ENCODE measurements at regions not wholly inside any gene's neighbourhood (a gene's known extent, or its start where the extent isn't known, plus 50 kb on each side); places are given as distances from the start of the nearest gene placed in this dataset.
"Not testable (repeated sequence)": the region's sequence is repeated elsewhere in the genome, so short reads cannot be mapped to it uniquely, and the experiment has no call there.

- DNase-seq, result no peak
Observed at GRCh38 chr5:112576298-112576925, 157.3 kb upstream of the EPB41L4A start.

DNA sequence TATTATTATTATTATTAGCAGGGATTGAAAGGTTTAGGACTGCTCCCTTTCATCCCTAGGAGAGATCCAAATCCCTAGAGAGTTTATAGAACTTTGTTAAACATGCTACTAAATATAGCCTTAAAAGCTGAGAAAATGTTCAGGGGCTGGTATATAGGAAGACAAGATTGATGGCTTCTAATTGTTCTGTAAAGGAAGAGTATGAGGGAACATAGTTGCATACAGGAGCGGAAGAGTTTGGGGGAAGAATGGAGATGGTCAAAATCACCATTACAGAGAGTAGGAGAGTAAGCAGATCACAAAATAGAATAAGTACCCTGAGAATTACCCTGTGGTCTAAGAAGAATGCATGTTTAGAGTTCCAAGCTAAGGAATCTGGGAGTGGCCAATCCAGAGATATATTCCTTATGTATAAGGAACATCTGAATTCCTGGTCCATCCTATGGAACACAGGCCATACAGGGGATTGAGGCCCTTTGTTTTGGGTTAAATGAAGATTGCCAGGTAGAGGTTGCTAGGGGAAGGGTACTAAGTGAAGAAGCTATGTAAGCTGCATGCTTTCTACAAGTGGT, 158.0 kb upstream of the APC start:
- no peak for DNase-seq

DNA sequence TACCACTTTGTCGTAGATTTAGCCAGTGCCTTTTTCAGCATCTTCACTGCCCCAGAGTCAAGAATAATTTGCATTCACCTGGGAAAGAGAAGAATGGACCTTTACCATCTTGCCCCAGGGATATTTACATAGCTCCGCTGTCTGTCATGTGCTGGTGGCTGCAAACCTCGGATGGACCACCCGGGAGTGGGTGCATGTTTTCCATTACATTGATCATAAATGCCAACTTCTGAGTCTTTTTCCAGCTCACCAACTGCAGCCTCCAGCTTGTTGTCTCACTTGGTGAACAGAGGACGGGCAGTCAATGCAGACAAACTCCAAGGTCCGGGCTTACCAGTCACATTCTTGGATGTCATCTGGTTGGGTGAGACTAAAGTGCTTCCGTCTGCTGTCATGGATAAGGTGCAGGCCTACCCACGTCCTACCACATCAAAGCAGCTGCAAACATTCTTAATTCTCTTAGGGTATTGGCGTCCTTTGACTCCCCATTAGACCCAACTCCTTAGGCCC, 155.8 kb upstream of the APC start:
- no peak for DNase-seq

- DNase-seq, result no peak
Observed at GRCh38 chr5:112583166-112583565, 154.5 kb upstream of the APC start.

DNA sequence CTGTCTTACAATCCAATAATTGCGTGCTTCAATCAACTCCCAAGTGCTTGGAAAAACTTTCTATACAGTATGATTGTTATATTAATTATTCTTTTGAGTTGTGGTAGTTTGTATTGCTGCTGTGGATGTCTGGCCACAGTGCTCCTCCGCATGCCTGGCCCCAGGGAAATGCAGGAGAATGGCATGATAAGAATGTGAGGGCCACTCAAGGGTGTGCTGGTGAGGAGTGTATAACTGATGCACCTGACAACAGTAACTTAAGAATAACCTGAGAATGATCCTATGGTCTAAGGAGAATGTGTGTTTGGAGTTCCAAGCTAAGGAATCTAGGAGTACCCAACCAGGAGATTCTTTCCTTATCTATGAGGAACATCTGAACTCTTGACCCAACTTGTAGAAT, 152.9 kb upstream of the APC start:
- DNase-seq, result no peak

GRCh38 chr5:112586596-112587062, 151.1 kb upstream of the APC start:
- no peak for DNase-seq

DNA sequence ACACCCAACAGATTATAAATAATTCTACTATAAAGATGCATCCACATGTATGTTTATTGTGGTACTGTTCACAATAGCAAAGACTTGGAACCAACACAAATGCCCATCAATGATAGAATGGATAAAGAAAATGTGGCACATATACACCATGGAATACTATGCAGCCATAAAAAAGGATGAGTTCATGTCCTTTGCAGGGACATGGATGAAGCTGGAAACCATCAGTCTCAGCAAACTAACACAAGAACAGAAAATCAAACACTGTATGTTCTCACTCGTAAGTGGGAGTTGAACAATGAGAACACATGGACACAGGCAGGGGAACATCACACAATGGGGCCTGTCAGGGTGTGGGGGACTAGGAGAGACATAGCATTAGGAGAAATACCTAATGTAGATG, 146.8 kb upstream of the APC start:
- not testable (repeated sequence) for DNase-seq

DNA sequence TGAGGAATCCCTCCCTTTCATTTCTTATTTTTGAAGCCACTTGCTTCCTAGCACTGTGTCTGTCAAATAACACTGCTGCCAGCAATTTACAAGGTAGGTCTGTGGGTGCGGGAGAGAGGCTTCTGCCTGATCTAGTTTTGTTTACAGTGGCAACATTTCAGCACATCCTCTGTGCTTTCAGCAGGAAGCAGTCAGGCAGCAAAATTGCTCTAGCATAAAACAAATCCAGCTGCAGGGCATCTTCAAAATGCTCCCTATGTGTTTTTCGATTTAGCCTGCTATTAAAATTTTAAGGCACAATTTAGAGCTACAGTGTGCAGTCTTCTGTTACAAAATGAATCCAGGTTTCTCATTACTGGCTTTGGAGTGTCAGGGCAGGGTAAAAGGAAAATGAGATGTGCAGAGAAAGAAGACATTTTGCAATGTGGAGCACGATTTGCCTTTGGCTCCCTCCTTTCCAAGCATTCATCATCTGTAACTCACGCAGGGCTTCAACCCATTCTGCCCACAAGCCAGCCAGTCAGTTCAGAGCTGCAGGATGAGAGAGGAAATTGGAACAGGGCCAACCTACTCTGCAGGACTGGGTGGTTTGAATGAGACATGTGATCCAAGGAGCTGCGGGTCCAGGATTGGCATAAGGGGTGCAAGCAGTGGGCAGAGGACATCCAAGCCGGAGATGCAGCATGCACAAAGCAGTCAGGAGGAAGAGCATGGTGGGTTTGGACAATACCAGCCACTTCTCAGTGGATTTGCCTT, 143.4 kb upstream of the APC start:
- no peak for DNase-seq

DNA sequence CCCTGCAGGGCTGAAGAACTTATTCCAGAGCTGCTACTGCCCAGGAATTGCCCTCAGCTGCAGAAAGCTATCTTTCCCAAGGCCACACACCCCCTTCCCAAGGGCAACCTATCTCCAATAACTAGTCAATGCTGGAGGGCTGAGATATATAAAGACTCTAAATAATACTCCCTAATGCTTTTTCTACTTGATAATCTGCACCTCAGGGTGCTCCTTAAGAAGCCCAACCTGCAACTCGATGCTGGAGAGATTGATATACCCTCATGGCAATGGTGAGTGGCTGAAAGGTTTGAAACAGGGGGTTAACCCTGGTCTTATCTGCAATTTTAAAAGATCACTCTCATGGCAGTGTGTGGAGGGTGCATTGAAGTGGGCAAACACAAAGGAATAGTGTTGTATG, 142.7 kb upstream of the APC start:
- no peak for DNase-seq

DNA sequence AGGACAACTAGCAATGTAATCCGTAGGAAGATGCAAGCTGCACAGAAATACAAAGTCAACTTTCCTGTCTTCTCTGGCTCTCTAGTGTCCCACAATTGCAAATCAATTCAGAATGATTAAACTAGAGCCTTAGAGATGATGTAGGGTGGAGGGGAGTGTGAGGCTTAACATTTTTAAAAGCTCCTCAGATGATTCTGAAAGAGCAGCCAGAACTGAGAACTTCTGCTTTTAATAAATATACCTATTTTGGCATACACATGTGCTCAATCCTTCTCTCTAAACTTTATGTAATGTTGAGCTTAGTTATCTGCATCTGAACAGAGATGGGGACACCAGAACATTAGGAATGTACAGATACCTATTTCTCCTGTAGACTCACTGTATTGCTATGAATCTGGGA, 139.9 kb upstream of the APC start:
- no peak for DNase-seq

GRCh38 chr5:112600510-112600909, 137.2 kb upstream of the APC start:
- not testable (repeated sequence) for DNase-seq

- DNase-seq, result peak in 1 of 5 donors; percentile 4
Observed at GRCh38 chr5:112604732-112605630, 132.7 kb upstream of the APC start.

- DNase-seq, result no peak
Observed at GRCh38 chr5:112608975-112609374, 128.7 kb upstream of the APC start.

- no peak for DNase-seq
Observed at GRCh38 chr5:112612663-112613062, 125.0 kb upstream of the APC start.

GRCh38 chr5:112614285-112614684, 123.4 kb upstream of the APC start:
- no peak for DNase-seq

DNA sequence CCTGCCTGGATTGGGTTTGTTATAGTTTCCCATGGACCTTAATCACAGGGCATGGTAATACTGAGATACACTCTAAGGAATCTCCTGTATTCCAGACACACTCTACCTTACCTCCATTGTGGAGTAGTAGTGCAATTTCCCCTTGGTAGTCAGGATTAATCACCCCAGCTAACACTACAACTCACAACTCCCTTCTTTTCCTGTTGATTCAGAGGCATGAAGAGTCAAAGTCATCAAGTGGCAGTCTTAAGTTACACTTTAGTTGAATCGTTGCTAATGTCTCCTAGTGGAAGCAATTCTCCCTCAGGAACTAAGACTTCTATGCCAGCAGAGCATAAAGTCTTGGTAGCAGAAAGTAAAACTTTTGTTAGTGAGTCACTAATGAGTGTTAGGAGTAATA, 122.7 kb upstream of the APC start:
- DNase-seq, result no peak

- DNase-seq, result no peak
Observed at GRCh38 chr5:112616812-112617547, 120.7 kb upstream of the APC start.

GRCh38 chr5:112625246-112625645, 112.4 kb upstream of the APC start:
- no peak for DNase-seq

DNA sequence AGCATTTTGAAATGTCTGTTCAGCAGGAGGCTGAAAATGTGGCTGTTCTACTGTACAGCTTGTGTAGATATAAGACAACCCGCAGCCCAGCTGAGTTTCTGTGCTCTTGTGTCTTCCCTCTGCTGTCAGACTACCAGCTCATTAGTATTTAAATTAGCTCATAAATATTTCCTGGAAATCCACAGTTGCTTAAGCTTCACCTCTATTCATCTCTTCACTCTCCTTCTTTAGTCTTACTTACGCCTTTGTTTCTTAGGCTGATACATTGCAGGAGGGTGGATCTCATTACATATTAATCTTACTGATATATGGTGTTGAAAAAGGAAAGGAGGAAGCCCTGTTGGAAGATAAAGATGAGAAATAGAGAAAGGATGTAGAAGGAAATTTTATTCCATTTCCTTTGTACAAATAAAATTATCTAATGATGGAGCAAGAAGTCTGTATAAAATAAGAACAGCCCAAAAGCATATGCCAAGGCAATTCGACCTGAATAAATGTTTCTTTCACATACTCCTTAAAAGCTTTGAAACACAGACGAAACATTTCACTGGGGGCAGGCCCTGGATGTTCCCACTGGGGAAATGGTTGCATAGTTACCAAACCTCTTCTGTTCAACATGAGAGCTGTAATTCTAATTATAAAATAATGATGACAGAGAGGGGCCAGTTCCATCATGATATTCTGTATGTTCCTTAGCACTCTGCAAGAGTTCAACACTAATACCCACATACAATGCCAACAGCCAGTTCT, 111.8 kb upstream of the APC start:
- DNase-seq, result no peak

GRCh38 chr5:112626715-112627114, 111.0 kb upstream of the APC start:
- no peak for DNase-seq

GRCh38 chr5:112628214-112628980, 109.3 kb upstream of the APC start:
- DNase-seq, result no peak

Data from T-helper 1 cell (primary cell).